Breast epithelium (tissue), 3 donors: ENCODE measurements at regions not wholly inside any gene's neighbourhood (a gene's known extent, or its start where the extent isn't known, plus 50 kb on each side); places are given as distances from the start of the nearest gene placed in this dataset.

Experiments used
- POLR2A ChIP-seq: fragments of 450-650 bp; IDR thresholded peaks from one replicate; pipeline ENCODE4 v1.6.1; 2016; ENCODE audit warnings: antibody characterized with exemption, mild to moderate bottlenecking, moderate library complexity
- POLR2AphosphoS5 ChIP-seq, 3 donors: sonication (generic); formaldehyde crosslinking; IDR thresholded peaks; one replicate each; pipeline ENCODE4 v1.6.1; 2017; ENCODE audit warnings: antibody characterized with exemption in 3 of 3
- TF ChIP-seq, protein P1 (sequence below), 3 donors: fragments of 450-650 bp; IDR thresholded peaks; one replicate each; pipeline ENCODE4 v1.5.1; 2016 to 2017; ENCODE audit warnings: antibody characterized with exemption in 3 of 3, mild to moderate bottlenecking in 3 of 3, moderate library complexity in 3 of 3

DNA sequence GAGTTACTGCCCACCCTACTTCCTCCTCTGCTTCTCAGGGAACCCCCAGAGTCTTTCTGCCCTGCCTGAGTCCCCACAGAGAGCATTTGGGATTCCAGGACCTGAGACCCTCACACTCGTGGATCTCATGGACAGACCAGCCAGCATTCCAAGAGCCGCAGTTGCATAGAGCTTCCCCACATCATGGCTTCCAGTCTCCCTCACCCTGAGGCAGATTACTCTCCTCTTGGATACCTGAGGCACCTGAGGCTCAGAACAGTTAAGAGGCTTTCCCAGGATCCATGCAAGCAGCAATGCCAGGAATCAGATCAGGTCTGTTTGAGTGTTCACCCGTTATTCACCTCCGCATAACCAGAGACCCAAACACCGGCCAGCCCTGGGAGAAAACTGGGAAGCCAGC lies 102.2 kb downstream of the TRIM29 start:
- TF ChIP-seq POLR2A (no peak), POLR2AphosphoS5 (IDR thresholded peaks at IDR 0.05) (no peak)
- TF ChIP-seq, protein P1, sequence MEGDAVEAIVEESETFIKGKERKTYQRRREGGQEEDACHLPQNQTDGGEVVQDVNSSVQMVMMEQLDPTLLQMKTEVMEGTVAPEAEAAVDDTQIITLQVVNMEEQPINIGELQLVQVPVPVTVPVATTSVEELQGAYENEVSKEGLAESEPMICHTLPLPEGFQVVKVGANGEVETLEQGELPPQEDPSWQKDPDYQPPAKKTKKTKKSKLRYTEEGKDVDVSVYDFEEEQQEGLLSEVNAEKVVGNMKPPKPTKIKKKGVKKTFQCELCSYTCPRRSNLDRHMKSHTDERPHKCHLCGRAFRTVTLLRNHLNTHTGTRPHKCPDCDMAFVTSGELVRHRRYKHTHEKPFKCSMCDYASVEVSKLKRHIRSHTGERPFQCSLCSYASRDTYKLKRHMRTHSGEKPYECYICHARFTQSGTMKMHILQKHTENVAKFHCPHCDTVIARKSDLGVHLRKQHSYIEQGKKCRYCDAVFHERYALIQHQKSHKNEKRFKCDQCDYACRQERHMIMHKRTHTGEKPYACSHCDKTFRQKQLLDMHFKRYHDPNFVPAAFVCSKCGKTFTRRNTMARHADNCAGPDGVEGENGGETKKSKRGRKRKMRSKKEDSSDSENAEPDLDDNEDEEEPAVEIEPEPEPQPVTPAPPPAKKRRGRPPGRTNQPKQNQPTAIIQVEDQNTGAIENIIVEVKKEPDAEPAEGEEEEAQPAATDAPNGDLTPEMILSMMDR (IDR thresholded peaks at IDR 0.05): no peak
